Ishikawa (cell line): ENCODE measurements at regions not wholly inside any gene's neighbourhood (a gene's known extent, or its start where the extent isn't known, plus 50 kb on each side); places are given as distances from the start of the nearest gene placed in this dataset.

Experiments used
- CEBPB ChIP-seq: IDR thresholded peaks from 2 replicates; pipeline ENCODE4 v1.6.1; 2012
- CREB1 ChIP-seq: IDR thresholded peaks from 2 replicates; pipeline ENCODE4 v1.6.1; 2012; ENCODE audit warnings: low read depth
- EP300 ChIP-seq: IDR thresholded peaks from 2 replicates; pipeline ENCODE4 v1.6.1; 2012; ENCODE audit warnings: borderline replicate concordance
- FOXM1 ChIP-seq: IDR thresholded peaks from 2 replicates; pipeline ENCODE4 v1.6.1; 2012; ENCODE audit warnings: low read depth, borderline replicate concordance
- RAD21 ChIP-seq: IDR thresholded peaks from 2 replicates; pipeline ENCODE4 v1.6.1; 2012; ENCODE audit warnings: low read depth
- TAF1 ChIP-seq: IDR thresholded peaks from 2 replicates; pipeline ENCODE4 v1.6.1; 2012; ENCODE audit warnings: low read depth, mild to moderate bottlenecking
- USF1 ChIP-seq: IDR thresholded peaks from 2 replicates; pipeline ENCODE4 v1.6.1; 2012
- YY1 ChIP-seq: IDR thresholded peaks from 2 replicates; pipeline ENCODE4 v1.6.1; 2012; ENCODE audit warnings: low read depth

- TF ChIP-seq EP300 (no peak), YY1 (no peak), CREB1 (no peak), CEBPB (no peak), RAD21 (no peak), USF1 (no peak), TAF1 (no peak), FOXM1 (no peak)
These were observed 573.8 kb upstream of the LMCD1 start for GRCh38 chr3:7927864-7928263.
